ENCODE measurements at regions not wholly inside any gene's neighbourhood (a gene's known extent, or its start where the extent isn't known, plus 50 kb on each side); places are given as distances from the start of the nearest gene placed in this dataset.
"Not testable (repeated sequence)": the region's sequence is repeated elsewhere in the genome, so short reads cannot be mapped to it uniquely, and the experiment has no call there.

DNA sequence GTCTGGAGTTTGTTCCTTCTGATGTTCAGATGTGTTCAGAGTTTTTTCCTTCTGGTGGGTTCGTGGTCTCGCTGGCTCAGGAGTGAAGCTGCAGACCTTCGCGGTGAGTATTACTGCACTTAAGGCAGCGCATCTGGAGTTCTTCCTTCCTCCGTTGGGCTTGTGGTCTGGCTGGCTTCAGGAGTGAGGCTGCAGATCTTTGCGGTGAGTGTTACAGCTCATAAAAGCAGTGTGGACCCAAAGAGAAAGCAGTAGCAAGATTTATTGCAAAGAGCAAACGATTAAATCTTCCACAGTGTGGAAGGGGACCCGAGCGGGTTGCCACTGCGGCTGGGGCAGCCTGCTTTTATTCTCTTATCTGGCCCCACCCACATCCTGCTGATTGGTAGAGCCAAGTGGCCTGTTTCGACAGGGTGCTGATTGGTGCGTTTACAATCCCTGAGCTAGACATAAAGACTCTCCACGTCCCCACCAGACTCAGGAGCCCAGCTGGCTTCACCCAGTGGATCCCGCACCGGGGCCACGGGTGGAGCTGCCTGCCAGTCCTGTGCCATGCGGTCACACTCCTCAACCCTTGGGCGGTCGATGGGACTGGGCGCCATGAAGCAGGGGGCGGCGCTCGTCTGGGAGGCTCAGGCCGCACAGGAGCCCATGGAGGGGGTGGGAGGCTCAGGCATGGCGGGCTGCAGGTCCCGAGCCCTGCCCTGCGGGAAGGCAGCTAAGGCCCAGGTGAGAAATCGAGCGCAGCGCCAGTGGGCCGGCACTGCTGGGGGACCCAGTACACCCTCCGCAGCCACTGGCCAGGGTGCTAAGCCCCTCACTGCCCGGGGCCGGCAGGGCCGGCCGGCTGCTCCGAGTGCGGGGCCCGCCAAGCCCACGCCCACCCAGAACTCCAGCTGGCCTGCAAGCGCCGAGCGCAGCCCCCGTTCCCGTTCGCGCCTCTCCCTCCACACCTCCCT is 315.3 kb upstream of the SGK1 start:
- not testable (repeated sequence) for DNase-seq

DNA sequence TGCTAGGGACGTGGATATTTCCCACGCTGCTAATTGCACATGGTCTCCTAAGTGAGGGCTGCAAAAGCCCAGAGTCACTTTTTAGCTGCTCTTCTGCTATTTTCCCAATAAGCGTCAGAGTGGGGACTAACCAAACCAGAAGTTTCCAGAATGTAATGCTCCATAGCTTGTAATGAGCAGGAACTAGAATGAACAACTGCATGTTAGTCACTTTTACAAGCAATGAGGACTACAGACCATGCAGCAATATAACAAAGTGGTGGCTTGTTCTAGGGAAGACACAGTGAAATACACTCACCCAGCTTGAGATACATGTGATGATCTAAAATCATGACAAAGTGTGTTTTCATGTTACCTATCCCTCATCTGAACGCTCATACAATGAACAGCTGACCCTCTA is 314.1 kb upstream of the SGK1 start:
- no peak for DNase-seq

DNA sequence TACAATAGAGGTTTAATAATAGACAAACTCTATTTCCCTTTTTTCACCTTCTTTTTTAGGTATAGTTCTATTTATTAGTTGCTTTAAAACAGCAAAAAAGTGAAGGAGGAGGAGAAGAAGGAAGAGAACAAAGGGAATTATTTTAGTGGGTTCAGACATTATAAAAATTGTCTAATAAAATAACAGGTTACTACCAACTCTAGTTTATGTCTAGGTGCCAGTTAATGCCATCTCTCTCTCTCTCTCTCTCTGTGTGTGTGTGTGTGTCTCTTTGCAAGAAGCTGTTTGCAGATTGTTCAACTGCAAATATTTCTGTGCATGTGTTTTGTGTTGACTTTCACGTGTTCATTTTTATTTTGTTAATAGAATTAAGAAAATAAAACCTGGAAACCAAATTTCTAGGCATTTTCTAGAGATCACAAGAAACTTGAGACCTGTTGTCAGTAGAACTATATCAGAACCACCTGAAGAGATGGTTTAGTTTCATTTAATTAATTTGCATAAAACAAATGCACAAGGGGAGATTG is 313.5 kb upstream of the SGK1 start:
- DNase-seq, result no peak

DNA sequence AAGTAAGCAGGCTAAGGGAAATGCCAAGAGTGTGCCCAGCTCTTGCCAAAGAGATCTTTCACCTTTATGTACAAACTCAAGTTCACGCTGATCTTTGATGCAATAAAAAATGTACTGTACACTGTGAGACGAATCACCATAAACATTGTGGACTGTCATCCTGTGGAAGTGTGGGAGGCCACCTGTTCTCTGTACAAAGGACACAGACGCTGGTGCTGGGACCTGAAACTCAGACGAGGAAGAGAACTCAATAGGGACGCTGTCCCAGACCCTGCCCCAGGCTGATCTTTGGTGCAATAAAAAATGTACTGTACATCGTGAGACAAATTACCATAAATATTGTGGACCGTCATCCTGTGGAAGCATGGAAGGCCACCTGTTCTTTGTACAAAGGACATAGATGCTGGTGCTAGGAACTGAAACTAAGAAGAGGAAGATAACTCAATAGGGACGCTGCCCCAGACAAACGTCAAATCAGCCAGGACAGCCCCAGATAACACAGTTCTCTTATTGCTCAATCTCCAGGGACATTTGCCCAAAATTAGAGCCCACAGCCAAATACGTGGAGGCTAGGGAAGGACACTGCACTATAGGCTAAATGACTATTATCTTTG is 312.7 kb upstream of the SGK1 start:
- DNase-seq, result no peak

DNA sequence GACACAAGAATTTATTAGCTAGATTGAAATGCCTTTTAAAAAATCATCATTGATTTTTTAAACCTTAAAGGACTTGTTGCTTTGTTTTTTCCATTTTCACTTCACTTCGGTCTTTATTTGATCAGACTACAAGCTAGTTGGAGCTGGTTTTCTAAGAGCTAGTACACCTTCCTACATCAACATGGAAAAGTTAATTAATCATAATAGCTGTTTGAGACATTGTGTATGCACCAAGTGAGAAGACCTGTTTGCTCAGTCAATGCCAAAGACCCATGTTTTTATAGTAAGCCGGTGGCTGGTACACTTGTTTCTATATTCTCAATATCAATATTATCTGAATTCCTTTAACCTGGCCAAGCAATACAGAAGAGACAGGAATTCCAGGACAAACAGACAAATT is 310.2 kb upstream of the SGK1 start:
- no peak for DNase-seq

DNA sequence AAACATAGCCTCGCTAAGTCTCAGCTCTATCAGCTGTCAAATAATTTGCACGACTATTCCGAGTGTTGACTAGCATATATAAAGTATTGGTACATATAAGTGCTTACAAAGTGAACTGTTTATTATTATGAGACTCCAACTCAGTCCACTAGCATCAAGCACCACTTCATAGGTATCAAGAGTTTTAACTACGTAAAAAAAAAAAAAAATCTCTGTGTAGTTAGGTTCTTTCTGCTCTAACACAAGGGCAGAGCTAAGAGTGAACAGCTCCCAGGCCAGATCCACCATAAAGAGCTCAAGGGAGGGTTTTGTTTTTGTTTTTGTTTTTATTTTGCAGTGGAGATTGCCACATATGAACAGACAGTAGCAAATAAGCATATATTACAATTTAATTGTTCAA is 309.8 kb upstream of the SGK1 start:
- DNase-seq, result no peak

DNA sequence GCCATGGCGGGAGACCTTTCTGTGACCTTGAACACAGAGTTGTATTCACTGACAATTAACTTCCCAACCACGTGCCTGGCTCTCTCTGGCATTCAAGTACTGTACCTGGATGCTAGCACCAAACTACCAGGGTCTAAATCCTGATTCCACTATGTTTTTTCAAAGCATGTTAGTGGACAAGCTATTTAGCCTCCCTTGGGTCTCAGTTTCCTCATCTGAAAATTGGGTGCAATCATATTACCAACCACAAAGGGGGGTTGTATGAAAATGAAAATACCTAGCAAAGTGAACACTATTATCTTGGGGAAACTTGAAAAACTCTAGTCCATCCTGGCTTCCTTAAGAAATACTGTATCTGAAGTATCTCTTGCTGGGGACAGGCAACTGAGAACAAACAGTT is 308.7 kb upstream of the SGK1 start:
- DNase-seq, result no peak

DNA sequence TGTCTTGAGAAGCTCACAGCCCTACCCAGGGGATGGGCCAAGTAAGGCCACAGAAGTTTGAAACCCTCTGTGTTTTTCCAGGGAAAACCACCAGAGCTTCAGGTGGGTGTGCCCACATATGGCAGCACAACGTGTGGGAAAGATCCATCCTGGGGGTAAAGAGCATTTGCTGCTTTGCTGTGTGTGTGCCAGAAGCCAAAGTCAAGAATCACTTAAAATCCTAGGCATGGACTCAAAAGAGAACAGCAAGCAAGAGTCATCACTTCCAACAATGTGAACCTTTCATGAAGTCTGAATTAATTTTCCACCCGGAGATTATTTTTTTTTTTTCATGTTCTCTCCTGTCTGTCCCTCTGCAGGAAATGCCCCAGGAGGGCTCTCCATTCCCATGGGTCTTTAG is 308.2 kb upstream of the SGK1 start:
- no peak for DNase-seq

DNA sequence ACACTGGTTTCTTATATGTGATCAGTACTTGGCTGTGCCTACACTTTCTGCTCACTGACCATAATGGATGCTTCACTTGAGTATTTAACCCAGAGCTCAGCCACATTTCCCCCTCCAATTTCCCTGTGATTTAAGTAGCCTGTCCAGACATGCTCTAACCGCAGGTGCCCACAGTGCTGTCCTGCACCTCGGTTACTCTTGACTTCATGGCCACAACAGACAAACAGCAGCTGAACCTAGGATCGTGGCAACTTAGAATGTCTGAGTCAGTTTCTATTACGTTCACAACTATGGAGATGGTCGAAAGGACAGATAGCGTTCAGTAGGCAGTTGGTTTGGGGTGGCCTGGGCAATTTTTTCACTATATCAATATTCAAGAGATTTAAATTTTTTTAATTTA is 306.9 kb upstream of the SGK1 start:
- no peak for DNase-seq

DNA sequence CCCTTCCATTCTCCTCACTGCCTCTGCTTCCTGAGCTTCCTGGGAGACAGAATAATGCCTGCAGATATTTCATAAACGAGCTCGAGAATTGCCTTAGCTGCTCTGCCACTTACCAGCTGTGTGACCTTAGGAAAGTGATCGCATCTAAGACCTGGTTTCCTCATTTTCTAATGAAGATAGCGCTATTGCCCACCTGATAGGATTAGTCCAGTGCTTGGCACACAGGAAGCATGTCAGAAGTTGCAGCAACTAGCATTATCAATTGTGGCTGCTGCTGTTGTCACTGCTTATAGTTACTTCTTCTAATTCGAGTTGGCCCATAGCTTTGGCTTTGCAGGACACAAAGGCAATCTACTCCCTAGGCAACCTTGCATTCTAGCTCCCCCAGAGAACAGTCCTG is 305.5 kb upstream of the SGK1 start:
- no peak for DNase-seq

DNA sequence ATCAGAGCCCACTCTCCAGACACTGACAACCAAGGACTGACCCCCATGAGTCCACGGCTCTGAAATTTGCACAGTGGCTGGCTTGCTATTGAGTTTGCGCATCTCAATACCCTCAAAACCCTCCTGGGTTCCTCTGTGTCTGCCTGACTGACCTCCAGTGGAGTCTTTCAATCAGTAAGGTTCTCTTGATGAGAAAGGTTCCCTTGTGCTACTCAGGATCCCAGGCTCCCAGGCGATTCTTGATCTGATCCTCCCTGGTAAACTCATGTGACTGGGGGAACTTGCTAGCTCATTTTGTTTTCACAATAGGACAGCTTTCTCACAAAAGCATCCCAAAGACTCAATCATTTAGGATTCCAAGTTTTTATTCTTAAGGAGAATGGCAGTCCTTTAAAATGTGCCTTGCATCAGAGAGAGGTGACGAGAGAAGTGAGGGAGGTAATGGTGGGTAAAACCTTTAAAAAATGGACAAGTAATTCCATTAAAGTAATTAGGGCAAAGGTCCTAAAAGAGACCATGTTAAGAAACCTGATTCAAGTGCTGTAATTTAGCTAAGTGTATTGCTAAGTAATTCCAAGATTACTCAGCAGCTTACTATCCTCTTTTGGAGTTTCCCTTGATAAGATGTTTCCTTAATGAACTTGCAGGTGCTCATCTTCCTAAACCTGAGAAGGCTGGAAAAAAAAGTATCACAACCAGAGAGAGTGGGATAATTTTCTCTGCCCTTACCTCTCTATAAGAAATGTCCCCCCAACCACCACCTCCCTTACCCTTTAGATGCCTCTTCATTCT is 304.7 kb upstream of the SGK1 start:
- DNase-seq, result no peak

DNA sequence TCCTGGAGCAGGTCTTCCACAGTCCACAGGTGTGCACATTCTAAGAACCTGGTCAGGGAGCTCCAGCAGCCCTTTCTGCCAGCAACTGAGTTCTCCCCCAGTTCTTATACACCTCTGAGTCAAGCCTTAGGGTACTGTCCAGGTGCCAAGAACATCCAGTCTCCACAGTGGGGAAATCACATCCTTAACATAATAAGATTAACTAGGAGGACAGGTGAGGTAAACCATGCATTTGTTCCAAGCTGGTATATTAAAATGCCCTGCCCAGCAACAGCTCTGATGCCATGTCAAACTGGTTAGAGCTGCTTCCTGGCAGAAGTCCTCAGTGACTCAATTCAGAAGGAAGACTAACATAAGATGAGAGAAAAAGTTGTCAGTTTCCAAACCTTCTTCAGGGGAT is 303.9 kb upstream of the SGK1 start:
- no peak for DNase-seq

DNA sequence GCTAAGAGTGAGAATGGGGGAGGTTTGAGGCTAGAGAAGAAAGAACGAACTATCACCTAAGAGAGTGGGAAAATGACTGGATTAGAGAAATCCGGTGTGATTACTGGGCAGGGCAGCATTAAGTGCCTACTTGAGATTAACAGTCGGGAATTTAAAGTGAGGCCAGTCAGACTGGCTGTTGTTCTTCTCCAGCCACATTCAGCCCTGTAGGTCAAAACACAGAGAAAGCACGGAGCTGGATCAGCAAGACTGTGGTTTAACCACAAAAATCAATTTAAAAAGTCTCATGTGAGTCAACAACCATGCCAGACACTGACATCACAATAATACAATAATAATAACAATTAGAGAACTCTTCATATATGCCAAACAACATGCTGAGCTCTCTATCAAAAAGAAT is 301.9 kb upstream of the SGK1 start:
- no peak for DNase-seq

DNA sequence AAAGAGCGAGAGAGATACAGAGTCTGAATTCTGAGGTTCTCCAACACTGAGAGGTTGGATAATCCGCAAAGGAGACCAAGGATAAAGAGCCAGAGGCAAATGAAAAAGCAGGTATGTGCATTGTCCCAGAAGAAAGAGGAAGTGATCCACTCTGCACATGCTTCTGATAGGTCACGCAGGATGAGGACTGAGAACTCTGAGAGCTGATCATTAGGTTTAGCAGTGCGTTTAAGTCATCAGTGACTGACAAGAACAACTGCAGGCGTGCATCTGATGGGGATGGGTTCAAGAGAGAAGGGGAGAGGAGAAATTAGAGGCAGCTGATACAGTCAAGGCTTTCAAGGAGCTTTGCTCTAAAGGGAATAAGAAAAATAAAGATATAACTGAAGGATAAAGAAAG is 301.2 kb upstream of the SGK1 start:
- no peak for DNase-seq

DNA sequence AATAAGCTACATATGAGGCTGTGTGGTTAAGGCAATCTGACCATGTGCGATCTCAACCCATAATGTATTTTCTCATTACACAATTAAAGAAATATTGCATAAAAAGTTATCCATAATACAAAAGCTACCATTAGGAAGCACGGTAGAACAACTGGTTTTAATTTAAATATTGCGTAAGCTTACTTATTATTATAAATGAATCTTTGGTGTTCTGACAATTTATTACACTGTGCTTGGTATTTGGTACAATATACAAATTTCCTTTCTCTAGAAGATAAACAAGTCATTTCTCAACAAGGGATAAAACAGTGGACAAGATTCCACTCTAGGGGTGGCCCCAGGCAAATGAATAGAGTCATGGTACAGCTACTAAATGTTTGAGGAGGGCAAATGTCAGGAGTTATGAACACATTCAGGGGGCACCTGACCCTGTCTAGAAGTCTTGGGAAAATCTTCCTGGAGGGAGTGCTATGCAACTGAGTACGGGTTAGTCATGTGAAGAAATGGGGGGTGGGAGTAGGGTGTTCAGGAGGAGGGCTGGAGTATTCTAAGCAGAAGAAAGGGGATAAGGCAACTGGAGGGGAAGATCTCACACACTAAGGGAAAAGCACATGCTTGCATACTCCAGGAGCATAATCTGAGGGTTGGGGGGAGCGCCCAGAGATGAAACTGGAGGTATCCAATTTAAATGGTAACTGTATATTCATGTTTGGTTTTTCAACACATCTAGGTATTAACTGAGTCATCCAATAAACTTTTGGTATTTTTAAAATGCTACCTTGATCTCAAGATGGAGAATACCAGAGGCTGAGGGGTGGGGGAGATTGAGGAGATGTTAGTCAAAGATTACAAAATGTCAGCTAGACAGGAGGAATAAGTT is 296.9 kb upstream of the SGK1 start:
- no peak for DNase-seq

DNA sequence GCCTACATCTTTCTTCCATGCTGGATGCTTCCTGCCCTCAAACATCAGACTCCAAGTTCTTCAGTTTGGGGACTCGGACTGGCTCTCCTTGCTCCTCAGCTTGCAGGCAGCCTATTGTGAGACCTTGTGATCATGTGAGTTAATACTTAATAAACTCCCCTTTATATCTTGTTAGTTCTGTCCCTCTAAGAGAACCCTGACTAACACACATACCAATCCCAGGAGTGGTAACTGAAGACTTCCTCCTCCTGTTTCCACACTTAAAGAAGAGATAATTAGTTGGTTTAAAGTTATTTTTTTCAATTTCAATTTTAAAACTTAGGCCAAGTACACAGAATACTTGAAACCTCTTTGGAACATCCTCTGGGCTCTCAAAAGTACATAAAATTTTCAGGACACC is 294.2 kb upstream of the SGK1 start:
- DNase-seq, result not testable (repeated sequence)

DNA sequence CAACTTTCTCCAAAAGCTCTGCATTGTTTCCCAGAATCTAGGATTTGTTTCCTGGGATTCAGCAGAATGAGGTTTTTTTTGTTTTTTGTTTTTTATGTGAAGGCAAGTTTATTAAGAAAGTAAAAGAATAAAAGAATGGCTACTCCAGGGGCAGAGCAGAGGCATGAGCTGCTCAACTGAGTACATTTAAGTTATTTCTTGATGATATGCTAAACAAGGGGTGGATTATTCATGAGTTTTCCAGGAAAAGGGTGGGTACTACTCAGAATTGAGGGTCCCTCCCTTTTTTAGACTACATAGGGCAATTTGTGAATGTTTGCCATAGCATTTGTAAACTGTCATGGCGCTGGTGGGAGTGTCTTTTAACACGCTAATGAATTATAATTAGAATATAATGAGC is 292.5 kb upstream of the SGK1 start:
- no peak for DNase-seq

DNA sequence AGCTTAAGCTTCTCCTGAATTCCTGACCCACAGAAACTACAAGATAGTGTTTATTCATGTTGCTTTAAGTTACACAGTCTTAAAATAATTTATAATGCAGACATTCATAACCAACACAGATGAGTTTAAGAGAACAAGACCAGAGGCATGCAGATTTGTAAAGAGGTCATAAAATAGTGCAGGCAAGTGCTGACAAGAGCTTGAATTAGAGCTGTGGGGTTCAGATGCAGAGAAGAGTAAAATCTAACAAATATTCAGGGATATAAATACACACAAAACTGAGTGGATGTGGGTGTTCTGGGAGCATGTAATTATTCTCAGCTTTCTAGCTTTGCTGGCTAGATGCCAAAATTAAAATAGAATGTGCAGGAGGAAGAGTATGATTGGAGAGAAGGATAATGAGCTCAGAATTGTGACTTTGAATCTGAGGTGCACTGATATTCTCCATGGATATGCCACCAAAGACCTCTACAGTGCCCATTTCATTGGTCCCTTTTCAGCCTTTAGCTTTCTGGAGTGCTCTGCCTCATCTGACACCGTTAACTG is 291.9 kb upstream of the SGK1 start:
- no peak for DNase-seq

DNA sequence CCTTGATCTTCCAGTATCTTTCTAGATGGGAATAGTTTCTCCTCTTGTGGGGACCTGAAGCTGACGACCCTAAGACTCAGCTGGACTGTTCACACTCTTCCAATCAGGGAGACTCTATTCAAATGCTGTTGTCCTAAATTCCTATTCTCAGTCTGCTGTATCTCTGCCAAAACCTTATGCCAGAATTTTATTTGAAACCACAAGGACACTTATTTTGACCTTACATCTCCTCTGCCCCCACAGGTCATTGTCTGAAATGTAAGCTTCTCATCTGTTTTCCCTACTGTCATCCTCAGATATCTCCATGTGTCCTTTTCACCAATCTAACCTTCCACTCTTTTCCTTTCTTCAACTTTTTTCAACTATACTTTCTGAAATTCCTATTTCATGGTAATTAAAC is 289.5 kb upstream of the SGK1 start:
- no peak for DNase-seq

DNA sequence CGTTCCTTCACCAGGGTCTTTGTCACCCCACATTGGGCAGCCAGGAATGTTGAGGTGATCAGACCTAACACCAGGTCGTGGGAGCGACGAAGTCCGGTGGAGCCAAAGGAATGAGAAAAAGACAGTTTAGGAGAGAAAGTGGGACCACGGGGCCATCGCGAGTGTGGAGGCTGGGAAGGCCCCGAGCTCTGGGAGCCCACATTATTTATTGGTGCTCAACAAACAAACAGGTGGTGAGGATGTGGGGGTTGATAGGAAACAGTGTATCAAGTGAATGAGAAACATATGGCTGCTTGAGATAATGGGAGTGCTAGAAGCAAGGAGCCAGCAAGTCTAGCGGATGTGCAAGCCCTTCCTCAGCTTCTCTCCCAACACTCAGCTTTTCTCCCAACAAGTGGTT is 287.1 kb upstream of the SGK1 start:
- DNase-seq, result no peak

DNA sequence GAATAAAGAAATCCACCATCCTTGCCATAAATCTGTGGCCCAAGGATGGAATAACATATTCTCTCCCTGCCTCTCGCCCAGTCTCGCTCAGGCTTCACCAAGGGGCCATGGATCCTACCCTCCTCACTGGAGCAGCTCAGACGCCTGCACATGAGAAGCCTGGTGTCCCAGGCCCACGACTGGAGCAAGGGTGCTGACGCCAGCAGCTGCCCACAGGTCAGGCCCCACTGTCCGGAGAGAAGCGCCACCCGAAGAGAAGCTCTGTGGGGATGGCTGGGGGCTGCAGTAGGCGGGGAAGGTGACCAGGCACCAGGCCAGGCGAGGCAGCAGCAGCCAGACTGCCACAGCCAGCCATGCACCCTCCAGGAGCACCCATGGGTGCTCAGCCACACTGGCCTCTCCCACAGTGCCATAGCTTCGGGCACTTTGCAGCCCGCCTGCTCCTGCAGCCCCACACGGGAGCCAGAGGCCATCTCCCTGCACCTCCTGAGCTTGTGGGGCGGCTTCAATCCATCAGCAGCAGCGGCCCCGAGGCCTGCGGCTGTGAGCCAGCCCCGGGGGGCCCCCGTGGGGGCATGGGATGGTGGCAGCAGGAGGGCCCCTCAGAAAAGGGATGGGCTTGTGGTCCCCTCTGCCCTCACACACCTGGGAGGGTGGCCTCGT is 286.2 kb upstream of the SGK1 start:
- no peak for DNase-seq

DNA sequence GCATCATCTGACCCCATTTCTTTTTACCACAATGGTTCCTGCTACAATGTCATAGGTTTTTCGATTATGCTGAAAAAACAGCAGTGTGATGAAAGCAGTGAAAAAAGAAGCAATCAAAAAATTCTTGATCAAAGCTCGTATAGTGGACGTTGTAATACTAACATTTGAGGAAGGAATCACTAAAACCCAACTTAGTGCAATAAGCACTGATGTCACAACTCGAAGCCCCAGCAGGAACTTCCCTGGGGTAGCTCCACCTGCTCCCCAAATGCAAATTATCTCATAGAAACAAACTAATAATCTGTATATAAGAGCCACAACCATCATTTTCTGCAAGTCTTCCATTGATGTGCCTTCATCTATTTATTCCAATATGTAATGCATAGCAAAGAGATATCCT is 285.6 kb upstream of the SGK1 start:
- DNase-seq, result no peak
